Iris pigment epithelial cell (primary cell): ENCODE measurements at regions not wholly inside any gene's neighbourhood (a gene's known extent, or its start where the extent isn't known, plus 50 kb on each side); places are given as distances from the start of the nearest gene placed in this dataset.

Experiments used
- DNase-seq: peaks from one replicate; pipeline ENCODE4 v3.0.0-alpha.2; 2011; ENCODE audit warnings: low read depth

DNA sequence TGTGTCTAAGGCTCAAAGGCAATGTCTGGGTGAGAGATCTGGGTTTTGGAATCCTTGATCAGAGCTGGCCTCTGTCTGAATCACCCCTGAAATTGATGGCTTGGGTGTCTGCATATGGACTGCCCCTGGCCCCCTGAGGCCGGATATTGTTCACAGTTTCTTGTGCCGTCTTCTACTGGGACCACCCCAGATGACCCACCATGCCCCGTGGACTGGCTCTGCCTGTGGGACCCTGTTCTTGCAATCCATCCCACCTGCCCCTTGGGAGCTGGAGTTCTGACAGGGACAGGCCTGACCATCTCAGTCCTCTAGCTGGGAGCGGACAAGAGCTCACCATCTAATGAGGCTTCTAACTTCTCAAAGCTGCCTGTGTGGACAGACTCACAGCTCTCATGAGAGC lies 119.9 kb downstream of the FAM43A start:
- DNase-seq = no peak

DNA sequence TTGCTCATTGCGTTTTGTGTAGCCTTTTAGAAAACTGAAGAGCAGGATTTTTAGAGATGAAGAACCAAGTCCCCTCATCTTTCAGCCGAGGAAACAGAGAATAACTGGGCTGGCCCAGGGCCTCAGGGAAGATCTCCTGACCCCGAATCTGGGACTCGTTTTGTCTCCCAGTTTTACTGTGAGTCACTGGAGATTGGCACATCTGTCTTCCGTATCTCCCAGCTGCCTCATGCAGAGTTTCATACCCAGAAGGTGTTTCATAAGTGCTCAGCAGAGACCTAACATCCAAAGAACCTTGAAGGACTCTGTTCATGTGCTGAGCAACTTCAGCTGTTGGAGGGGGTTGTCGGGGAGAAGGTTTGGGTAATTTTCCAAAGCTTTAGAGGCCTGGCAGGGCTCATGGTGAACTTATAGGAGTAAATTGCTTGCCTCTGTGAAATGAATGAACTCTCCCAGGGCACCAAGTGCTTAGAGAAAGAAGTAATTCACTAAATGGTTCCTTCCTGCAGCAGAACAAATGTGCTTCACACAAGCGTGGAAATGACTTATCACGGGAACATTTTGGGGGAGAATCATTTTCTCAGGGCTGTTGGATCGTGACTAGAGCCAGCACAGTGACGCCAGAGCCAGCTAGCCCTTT lies 121.4 kb downstream of the FAM43A start:
- DNase-seq = peak; percentile 69

DNA sequence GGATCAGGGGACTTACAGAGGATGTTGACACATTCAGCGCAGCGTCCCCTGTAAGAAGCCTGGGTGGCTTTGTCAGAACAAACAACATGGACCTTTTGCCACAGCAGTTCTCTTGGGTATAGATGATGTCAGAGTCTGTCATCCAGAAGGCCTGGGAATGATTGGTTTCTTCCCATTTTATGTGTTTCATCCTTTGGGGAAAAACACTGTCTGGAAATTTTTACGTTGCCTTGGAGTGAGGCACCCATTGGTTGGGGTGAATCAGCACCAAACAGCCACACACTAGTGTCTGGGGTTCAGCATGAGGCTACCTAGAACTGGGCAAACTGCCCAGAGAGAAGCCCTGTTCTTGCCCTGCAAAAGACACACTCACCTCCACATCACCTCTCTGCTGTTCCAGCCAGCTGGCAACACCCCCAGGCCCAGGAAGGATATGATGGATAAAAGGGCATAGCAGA lies 123.0 kb downstream of the FAM43A start:
- DNase-seq = peak; percentile 73

DNA sequence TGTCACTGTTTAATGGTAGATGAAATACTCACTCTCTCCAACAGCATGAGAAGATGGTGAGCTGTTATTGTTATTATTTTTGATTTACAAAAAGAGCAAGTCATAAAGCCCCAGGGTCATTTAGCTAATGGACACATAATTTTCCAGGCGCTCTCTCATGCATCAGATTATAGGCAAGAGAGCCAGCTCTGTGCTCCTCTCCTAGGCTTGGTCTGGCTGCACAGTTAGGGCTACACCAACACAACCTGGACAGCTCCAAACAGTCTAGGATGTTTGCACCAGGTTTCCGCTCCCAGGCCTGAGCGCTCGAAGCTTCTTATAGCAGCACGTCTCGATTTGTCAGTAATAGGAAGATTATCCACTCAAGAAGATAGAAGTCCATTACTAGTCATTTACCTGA lies 123.7 kb downstream of the FAM43A start:
- no peak for DNase-seq

DNA sequence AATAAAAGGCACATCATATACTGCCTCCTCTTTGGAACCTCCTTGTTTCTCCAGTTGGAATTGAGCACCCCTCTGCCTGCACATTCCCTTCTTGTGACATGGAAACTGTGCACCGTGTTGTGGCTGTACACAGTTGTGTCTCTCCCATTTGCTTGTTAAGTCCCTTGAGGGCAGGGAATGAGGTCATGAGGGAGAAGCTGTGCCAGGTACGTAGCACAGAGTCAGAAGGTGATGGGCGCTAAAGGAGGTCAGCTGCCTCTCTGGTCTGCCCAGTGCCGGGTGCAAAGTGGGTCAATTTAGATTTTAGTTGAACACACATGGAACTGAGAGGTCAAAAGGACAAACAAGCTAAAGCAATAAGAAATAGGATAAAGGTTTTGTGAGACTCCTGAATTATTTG lies 124.4 kb downstream of the FAM43A start:
- no peak for DNase-seq

DNA sequence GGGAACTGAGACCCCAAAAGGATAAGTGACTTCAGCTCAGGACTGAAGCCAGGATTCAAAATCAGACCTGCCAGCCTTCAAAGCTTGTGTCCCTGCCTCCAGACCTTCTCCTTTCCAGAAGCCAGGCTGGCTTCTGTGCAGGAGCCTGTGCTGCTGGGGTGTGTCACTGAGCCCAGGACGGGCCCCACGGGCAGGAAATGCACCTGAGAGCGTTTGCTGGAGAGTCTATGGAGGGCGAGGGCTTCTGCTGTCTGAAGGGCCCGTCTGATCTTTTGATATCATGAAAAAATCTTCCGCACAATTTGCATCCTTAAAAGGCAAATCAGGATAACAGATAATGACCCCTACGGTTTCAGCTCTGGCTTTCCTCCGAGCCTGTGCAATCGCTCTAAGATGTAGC lies 125.4 kb downstream of the FAM43A start:
- DNase-seq = no peak

DNA sequence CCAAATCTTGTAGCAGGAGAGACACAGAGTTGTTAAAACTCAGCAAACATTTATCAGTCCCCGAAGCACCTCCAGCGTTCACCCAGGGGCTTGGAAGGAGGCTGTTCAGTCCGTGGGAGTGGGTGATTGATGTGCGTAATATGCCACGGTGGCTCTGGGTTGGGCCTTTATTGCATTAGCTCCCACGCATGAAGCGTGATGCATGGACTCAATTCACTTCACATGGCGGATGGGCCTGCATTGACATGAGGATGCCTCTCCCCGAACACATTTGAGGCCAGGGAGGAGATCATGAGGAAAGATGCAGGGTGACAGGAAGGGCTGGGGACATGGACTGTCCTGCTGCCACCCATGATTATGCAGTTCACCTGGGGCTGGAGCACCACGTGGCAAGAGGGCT lies 126.5 kb downstream of the FAM43A start:
- DNase-seq = no peak

DNA sequence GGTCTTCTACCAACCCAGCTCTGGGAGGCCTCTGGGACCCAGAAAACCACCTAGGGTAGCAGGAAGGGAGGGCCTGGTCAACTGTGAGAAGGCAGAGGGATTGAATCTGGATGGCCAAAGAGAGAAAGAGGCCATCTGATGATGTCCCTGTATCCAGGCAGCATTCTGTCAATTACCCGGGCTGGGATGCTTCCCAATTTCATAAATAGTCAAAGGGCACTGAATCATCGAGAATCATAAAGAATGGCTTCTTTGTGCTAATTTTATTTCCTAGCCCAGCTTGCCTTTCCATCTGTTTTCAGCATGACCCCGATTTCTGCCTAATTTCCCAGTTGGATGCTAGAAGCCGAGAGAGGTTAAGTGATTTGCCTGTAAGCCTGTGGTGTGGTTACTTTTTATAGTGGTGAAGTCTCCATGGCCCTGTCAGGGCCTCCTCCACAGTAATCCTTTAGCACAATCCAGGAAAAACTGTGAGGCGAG lies 129.2 kb downstream of the FAM43A start:
- DNase-seq = no peak

DNA sequence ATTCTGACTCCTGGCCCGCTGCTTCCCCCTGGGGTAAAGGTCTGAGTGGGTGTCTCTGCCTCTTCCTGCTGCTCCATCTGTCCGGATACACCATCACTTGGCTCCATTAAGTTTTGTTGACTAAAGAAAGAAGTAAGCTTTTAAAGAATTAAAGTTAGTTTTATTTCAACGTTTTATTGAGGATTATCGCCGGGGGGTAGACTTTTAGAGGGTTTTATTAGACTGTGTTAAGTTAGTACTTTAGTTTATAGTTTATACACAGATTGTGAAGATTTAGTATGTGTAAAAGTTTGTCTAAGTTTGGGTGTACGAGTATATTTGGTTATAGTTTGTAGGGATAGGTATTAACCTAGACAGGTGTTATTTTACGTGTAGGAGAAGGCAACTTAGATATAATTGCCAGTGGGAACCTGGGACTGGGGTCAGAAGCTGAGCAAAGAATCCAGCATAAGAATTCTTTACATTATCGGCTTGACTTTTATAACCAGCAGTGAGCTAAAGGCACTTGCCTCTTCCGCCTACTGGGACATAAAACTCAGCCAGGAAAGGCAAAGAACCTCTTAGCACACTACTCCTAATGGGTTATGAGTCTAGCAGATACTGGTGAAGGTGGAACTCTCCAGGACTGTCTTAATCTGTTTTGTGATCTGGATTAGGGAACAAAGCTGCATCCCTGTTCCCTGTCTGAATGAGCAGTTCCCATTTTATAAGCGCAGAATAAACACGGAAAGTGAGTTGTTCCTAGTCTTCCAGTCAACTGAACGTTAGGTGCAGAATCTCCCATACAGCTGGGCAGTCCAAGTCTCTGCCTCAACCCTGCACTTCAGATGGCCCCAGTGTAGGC lies 131.3 kb downstream of the FAM43A start:
- DNase-seq = no peak

DNA sequence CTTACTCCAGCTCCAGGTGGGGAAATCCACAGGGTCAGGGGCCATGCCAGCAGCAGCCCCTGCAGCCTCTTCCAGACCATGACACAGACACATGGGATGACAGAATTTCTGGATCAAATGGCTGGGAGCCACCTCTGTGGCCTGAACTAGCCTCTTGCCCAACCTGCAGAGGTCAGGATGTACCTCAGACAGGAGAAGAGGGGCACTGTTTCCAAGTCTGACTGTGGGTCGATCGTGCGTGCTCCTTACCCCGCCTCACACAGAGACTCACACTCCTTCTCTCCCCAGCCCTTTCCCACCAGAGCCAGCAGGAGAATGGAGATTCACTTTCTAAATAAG lies 131.9 kb downstream of the FAM43A start:
- no peak for DNase-seq

DNA sequence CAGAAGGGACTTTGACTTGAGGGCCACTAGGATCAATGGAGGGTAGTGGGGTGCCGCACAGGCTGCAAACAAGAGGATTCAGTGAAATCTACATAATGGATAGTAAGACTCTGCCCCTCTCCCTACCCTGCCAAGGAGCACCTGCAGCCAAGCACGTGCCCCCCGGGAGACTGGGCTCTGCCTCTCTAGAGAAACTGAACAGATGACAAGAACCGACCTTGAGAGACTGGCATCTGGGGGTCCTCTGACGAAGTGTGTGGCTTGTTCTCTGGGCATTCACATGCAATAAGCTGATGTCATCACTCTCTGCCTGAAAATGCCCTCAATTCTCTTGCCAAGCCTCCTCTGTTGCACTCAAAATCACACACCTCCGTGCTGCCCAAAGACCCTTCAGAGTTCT lies 132.3 kb downstream of the FAM43A start:
- no peak for DNase-seq

DNA sequence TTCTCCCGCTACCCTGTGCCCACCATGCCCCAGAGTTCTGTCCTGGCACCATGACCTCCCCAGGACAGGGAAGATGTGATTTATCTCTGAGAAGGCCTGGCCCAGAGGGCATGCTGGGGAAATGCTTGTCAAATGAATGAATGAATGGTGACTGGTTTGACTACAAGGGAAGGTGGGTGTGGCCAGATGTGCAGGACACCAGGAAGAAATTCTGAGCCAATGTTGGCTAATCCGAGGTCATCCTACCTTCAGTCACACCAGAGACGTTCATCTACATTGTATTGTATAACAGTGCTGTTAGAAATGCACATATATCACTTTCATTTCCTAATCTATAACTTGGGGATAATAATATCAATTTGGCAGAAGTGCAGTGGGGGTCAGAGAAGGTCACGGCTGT lies 138.4 kb downstream of the FAM43A start:
- no peak for DNase-seq

DNA sequence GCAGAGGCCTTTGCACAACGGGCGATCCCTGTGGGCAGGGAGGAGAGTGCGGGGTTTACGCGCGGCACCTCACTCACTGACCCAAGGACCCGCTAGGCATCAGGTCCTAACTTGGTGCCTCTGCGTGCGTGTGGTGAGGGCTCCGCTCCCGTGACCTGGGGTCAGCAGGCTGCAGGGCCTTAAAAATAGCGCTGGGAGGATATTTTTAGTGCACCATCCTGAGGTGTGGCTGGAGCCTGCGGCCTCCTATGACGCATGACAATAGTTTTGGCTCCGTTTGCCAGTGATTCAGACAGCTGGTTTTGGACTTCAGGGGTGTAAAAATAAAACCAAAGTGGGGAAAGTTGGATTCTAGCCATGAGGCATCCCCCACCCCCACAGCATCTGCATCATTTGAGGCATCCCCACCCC lies 139.0 kb downstream of the FAM43A start:
- DNase-seq = no peak

DNA sequence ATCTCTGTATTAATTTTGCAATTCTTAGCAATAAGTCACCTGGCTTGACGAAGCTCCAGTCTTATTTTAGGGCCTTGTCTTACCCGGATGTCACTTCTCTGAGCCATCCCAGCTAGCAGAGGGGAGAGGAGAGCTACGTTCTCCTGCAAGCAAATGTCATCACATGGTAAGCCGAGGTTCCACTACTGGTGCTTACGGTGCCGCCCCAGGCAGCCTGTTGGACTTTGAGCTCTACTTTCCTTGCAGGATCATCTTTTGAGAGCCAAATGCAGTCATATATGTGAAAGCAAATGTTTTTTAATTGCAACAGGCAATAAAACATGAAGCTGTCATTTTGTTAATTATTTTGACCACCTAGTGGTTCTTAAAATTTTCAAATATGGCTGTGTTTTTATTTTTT lies 140.9 kb downstream of the FAM43A start:
- no peak for DNase-seq

DNA sequence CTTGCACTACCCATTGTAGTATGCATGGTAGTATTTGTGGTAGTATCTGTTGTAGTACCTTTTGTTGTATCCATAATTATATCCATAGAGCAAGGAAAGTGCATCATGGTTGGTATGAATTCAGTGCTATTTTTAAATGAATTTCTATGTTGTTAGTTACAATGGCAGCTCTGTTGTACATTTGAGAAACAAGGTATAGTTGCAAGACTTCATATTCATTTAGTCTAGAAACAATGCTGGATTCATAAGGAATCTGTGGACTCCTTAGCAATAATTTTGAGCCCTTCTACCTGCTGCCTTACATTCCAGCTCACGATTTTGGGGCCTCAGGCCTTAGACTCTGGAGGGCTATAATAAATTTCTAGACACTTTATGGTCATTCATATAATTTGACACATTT lies 141.8 kb downstream of the FAM43A start:
- DNase-seq = no peak

DNA sequence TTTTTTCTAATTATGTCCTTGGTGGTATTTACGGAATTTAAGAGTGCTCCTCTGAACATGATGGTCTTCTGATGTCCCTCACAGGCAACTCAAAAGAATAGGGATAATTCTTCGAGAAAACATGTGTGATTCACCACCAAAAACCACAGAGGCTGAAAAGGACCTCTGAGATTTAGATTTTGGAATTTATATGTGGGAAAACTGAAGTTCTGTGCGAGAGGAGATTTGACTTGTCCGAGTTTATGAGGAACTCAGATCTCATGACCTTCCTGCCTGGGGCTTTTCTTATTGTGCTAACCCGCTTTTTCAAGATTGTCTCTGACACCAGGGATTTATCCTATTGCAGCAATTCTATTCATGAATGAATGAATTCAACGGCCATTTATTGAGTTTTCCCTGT lies 142.4 kb downstream of the FAM43A start:
- no peak for DNase-seq

DNA sequence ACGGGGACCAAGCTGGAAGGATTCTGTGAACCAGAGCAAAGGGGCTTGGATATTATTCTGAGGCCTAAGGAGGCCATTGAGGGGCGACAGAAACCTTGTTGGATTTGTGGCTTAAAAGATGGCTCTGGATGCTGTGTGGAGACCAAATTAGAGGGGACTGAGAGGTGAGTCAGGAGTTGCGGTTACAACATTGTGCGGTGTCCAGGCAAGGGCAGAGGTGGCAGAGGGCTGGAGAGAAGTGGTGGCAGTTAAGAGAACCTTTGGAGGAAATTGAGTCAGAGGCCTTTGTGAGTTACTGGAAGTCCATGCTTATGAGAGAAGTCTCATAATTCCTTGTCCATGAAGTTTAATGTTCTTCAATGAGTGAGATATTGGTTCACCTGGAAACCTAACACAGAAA lies 143.2 kb downstream of the FAM43A start:
- no peak for DNase-seq

DNA sequence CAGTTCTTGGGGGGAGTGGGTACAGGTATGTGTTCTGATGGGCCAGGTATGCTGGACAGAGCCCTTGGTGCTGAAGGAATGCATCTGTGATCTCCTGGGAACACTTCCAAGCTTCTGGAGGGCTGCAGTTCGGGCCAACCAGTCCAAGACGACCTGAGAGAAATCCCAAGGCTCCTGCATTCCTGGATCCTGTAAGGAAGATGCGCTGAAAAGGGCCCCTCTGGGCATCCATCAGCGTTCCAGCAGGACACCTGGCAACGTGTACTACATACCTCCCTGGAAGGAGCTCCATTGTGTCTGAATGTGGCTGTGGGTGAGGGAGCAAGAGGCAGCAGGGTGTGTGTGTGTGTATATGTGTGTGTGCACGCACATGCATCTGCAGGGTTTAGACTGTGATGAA lies 144.7 kb downstream of the FAM43A start:
- no peak for DNase-seq

DNA sequence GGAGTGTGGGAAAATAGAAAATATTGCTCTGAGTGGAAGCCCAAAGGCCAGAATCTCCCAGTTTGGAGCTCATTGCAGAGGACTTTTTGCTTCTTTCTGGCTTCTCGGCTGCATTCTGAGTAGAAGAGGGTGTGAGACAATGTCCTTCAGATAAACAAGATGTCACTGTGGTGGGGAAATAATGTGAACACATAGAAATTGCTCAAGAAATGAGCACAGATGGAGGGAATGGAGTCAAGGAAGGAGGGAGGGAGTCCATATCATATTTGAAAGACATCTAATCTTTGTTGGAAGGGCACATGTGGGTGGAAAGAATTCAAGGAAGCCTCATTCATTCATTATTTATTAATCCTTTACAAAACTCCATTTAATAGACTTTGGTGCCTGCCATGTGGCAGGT lies 145.3 kb downstream of the FAM43A start:
- no peak for DNase-seq

DNA sequence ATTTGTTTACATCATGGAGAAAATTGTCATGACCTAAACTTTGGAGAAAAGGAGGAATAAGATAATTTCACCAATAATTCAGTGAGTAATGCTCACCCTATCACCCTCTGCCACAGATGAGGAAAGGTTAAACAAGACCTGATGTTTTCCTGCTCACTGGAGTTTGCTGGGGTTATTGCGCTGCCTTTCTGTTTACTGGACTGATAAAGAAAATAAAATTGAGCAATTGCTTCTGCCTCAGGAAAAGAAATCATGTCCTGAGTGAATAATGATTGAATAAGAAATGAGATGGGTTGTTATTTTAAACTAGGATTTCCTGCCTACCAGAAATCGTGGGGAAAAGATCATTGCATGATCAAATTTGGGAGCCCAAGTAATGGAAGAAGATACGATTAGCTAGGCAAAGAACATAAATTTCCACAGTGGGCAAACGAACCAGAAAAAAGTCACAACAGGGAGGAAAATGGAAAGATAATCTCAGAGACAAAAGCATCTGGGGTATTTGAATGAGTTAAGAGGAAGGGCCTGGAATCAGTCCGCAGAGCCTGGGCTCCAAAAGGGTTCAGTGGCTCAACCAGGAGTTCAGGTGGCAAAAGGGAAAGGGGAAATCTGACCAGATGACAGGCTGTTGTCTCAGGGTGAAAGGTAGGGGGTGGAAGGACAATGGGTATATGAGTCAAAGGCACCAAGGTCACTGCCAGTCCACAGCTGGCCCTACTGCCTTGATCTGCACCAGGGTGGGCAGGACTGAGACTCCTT lies 146.8 kb downstream of the FAM43A start:
- DNase-seq = no peak

DNA sequence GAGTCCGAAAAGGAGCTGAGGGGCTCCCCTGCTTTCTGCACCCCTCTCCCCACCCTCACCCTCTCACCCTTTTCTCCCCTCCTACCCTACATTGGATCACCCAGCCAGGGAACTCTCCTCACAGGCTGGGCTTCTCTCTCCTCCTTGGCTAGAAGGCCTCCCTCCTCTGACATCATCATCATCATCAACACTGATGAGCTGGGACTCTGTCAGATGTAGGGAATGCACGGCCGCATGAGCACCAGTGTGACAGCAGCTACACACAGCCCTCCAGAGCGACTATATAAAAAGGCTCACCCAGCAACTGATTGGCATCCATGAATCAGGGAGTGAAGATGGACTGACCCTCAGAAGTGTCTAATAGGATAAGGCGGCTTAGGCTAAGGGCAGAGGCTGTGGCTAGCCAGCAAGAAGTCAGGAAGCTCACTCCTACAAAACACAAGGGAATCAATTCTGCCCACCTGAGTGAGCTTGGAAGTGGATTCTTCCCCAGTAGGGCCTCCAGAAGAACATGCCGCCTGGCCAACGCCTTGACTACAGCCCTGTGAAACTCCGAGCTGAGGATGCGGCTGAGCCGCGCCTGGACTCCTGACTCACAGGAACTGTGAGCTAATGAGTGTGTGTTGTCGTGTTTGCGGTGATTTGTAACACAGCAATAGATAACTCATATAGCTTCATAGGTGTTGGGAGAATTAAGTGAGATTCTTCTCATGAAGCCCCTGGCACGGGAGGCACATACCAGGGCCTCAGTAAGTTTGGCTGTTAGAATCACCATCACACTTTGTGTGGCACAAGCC lies 147.6 kb downstream of the FAM43A start:
- DNase-seq = no peak

DNA sequence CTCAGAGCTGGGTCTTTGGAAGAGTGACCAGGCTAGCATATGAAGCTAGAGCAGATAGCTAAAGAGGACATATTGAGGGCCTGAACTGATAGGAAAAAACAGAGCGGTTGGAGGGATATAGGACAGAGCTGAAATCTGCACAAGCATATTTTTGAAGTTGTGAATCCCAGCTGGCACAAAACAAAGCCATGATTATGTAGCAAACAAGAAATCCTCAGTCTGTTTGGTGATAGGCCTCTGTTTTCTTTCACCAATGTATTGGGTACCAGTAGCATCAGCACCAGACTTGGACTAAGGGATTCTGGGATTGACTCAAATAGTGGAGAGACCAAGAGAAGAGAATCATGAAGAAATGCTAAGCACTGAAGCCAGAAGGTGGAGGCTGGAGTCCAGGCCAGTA lies 151.0 kb downstream of the FAM43A start:
- DNase-seq = no peak
